ENCODE measurements at regions not wholly inside any gene's neighbourhood (a gene's known extent, or its start where the extent isn't known, plus 50 kb on each side); places are given as distances from the start of the nearest gene placed in this dataset.

DNA sequence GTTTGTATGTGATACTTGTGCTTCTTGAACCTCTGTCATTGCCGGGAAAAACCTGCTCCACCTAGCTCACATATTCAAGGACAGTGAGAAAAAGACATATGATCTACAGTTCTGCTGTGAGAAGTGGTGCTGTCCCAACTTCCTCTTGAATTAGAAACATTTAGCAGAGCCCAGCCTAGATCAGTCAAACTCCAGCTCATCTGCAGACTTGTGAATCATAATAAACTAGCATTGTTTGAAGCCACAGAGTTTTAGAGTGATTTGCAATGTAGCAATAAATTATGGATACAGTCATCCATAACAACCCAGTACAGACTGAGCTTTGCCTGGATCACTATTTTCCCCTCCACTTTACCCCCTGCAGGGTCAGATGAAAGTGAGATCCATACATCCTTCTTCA is 497.8 kb downstream of the PLA2G4A start:
- DNase-seq = no peak

DNA sequence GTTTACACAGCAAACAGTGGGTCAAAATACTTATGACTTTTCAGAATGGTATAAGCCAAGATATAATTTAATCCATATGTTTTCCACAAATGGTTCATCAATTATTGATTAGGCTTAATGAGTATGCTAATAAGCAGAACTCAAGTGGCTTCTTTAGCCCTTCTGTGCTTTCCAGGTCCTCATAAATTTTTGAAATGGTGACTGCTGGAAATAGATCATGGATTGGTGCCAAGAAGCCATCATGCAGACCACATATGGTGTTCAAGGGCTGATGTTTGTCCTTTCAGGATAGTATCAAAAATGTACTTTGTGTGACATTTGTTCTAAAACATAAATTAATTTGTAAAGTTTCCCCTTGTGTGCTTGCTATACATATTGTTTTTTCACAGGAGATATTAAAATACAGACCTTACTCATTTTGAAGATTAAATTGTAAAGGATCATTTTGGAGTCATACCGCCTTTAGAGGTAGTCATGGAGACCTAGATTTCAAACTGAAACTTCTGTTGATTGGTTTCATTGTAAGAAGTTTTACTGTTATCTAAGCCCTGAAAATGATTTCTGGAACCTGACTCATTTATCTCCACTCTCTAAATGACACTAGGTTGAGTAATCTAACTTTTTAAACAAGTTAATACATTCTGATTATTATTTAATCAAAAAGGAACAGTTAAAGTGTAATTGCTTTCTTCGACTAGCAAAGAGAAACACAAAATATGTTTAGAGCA is 507.9 kb downstream of the PLA2G4A start:
- DNase-seq = no peak

DNA sequence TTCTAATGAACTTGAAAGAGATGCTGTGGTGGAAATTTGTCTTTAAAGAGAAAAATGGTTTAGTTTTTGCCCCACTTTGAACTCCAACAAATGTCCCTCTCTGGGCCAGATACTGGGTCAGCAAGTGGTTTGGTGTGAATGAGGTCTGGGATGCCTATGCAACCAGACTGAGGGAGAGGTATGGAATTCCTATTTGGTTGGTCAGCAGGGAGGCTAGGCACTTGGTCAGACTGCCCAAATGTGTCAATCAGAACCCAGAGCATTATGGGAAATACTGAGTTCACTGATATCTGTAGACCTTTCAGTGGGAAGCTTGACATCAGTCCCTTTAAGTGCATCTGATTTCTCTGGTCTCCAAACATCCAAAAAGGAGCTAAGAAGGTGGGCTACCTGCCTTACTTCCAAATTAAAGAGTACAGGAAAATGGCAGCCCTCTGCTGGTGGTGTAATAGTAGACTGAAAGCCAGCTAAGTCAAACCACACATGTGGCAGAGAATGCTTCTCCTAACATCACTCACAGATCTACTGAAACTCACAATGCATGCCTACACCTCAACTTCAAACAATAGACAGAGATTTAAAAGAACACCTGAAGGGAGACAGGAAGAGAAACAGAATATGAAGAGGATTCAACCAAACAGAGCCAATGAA is 510.1 kb downstream of the PLA2G4A start:
- DNase-seq = no peak

DNA sequence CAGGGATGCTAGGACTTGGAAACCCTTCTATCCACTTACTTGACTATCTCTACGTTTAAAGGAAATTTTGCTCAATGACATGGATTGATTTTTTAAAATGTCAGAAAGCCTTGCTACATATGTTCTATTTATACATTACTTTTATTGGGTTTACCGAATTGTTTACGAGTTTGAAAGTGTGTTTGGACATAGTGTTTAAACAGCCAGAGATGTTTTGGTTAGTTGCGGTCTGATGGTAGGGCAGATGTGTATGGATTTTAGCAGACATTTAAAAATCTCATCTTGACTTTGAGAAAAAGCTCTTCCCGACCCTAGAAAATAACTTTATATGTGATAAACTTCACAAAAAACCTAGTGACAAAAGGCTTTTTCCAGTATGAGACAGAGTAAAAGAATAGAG is 513.7 kb downstream of the PLA2G4A start:
- no peak for DNase-seq

DNA sequence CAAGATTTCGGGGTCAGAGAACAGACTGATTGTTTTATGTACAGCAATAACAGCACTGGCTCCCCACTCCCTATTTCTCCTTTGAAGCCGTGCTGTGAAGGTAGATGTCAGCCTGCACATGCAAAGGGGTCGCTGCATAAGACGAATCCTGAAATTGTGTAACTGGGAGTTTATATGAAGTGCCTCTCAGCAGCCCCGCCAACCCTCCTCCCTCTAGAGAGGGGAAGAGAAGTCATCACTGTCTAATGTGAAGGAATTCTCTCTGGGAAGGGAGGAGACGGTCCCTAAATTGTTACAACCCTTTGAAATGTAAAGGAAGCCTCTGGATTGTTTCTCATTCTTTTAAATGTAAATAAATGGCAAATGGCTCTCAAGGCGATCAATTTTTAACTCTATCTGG is 545.3 kb downstream of the PLA2G4A start:
- DNase-seq = no peak

DNA sequence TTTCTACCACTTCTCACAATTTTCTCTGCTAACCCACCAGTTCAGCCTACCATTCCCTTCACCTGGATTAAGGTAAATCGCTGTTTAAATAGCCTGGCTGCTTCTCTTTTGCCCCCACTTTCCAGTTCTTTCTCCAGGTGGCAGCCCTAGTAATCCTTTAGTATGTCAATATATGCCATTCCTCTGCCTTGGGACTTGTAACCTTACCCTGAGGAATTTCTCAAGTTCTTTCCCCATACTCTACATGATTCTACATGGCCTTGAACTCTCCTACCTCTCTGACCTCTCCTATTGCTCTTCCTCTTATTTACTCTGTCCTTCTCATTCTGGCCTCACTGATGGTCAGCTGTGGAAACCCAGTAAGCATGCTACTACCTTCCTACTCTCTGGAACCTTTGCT is 546.0 kb downstream of the PLA2G4A start:
- DNase-seq = no peak

DNA sequence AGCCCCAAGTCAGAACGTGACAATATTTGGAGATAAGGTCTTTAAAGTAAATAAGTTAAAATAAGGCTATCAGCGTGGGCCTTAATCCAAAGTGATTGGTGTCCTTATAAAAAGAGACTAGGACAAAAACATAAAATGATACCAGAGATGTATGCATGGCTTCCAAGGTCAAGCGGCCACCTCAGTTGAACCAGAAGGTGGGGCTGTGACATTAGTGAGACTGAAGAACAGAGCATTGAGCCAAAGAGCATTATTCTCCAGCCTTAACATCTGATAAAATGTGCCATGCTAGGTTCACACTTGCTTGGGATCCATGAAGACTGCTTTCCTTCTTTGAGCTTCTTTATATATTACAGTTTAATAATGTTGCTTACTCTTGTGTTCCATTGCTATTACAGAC is 554.6 kb downstream of the PLA2G4A start:
- peak; percentile 5 for DNase-seq

DNA sequence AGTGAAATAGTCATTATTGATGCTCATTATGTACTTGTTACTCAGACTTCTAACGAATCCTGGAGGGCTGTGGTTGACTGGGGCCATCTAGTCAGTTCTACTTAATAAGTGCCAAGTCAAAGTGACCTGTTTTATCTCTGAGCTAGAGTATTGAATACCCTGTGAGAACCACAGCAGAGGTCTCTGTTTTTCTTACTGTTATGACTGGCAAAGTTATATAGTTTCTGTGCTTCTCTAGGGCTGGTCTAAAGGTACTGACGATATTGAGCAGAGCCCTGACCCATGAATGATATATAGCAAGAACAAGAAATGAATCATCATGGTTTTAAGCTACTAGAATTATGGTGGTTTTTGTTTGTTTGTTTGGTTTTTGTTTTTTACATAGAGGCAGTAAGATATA is 555.8 kb downstream of the PLA2G4A start:
- DNase-seq = no peak

DNA sequence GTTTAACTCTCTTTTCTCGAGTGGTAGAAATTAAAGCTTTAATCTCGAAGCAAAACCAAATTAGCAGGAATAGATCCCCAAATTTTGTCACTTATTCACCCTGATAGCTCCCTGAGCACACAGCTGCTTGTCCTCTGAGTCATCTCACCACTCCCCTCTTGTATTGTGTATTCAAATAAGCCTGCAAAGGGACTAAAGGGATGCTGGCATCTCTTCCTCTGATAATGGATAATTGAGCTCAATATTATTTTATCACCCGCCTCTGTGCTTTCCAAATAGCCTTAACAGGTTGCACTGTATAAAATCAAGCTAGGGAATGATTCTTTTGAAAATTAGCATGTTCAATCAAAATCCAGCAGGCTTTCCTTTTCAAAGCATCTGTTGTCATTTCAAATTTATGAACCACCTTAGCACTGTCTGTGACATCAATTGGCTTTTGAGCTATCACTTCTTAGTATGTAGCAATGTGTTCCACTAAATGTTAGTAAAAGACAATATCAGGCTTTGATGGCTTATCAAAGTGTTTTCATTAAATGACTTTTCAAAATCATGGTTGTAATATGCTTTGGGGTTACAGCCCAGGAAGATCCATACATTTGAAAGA is 561.6 kb downstream of the PLA2G4A start:
- DNase-seq = no peak

DNA sequence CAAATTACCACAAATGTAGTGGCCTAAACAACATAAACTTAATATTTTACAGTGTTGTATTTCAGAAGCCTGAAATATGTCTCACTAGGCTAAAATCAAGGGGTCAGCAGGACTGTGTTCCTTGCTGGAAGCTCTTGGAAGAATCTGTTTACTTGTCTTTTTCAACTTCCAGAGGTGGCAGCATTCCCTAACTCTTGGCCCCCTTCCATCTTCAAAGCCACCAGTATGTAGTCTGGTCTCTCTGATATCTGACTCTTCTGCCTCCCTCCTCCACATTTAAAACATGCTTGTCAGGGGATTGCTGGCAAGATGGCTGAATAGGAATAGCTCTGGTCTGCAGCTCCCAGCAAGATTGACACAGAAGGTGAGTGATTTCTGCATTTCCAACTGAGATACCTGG is 567.5 kb downstream of the PLA2G4A start:
- DNase-seq = no peak

DNA sequence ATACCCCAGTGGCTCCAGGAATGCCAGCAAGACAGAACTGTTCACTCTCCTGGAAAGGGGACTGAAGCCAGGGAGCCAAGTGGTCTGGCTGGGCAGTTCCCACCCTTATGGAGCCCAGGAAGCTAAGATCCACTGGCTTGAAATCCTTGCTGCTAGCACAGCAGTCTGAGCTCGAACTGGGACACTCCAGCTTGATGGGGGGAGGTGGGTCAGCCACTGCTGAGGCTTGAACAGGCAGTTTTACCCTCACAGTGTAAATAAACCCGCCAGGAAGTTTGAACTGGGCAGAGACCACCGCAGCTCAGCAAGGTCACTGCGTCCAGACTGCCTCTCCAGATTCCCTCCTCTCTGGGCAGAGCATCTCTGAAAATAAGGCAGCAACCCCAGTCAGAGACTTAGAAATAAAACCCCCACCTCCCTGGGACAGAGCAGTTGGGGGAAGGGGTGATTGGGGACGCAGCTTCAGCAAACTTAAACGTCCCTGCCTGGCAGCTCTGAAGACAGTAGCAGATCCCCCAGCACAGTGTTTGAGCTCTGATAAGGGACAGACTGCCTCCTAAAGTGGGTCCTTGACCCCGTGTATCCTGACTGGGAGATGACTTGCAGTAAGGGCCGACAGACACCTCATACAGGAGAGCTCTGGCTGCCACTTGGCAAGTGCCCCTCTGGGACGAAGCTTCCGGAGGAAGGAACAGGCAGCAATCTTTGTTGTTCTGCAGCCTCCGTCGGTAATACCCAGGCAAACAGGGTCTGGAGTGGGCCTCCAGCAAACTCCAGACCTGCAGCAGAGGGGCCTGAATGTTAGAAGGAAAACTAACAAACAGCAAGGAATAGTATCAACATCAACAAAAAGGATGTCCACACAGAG is 568.4 kb downstream of the PLA2G4A start:
- DNase-seq = no peak

DNA sequence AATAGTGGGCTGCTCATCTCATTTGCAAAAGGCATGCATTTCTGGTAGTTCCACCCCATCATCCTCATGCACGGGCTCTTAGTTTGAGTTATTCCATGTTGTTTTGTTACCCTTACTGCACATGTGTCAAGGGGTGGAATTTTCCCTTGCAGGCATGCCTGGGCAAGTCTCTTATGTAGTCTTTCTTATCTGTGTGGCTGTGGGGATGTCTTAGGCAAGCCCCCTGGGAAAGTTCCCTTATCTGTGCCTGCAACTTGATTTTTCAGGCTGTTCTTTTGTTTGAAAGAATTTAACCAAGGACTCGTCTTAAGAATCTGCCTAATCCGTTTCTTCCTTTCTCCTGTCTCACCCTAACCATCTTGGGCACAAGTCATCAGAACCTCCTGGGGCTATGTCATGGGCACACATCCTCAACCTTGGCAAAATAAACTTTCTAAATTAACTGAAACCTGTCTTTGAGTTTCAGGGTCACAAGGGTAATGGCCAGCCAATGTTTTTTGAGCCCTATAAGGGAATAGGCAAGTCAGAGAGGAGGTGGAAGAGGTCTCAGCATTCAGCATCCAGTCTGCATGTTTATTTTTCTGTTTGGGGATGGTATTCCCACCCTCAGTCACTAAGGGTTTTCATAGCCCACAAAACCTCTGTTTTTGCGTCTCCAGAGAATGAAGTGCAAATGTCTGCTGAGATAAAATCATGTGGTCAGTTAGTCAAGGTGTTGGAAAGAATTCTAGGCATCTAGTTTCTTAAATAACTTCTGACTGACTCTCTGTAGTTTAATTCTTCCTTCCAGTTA is 579.7 kb downstream of the PLA2G4A start:
- peak; percentile 33 for DNase-seq

DNA sequence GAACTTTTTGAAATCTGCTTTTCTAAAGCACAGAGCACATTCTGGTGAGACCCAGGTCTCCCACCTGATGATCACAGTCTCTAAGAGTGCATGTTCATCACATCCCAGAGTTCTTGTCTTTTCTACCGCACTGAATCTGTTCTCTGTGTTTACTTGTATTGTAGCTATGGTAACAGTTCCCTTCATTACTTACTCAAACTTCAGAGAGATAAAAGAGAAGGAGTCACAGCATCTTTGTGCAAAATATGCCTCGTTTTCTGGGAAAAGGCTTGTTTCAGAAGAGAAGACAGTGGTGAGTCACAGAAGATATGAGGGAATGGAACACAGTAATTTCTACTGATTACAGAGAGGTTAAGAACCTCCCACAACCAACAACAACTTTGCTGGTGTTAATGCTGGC is 580.6 kb downstream of the PLA2G4A start:
- peak; percentile 10 for DNase-seq

DNA sequence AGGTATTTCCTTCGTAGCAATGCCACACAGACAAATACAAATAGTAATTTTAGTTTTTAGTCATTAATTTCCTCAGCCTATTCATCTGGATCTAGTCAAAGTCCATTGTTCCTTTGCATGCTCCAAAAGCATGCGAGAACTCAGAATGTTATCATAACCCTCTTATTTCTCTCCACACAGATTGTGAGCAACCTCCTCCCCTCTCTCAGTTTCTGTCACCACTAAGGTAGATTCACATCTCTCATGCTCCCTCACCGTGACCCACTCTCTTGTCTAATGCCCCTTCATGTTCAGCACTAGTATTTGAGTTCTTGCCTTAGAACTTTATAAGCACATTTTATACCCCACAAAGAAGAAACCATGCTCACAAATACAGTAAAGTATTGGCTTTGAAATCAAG is 582.4 kb downstream of the PLA2G4A start:
- no peak for DNase-seq

DNA sequence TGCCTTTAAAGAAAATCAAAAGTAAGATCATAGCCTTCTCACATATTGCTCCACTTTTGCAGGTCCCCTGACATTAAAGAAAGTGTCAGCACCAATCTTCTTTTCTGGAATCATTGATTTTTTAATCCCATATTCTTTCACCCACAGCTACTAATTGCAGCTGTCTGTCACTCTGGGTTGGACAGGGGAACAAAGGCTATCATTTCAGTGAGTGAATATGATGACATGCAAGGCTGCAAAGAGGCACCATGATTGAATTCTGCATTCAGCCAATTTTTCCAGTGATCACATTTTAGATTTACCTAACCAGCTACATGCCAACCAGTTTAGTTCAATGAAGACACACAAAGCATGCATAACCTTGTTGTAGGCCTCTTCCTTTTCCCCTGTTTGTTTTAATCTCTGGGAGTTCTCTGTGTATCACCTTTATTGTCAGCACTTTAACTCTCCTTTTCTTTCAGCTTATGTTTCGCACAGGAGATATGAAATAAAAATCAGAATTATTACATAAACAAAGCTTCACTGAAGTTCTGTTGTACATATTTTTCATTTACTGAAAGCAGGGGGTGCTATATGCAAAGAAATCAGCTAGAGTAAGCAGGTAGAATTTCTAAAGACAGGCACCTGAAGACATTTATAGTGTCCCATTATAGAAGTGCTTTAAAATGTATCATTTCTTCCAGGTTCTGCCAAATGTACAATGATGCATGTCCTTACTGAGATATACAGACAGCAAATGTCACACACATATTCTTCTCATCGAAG is 584.8 kb downstream of the PLA2G4A start:
- no peak for DNase-seq

DNA sequence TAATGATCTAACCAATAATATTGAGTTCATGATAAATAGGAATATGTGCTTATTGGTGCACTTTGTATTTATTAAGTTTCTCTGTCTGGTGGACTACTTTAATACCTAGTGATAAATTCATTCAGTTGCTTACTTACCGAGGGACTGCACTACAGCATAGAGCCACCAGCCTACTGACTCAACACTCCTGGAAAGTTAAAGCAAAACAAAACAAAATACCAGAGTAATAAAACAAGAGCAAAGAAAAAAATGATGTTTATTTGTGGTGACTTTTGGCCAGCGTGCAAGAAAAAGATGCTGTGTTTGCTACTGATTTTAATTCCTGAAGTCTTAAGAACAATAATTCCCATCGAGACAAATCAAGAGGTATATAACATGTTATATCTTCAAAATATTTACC is 586.3 kb downstream of the PLA2G4A start:
- no peak for DNase-seq

DNA sequence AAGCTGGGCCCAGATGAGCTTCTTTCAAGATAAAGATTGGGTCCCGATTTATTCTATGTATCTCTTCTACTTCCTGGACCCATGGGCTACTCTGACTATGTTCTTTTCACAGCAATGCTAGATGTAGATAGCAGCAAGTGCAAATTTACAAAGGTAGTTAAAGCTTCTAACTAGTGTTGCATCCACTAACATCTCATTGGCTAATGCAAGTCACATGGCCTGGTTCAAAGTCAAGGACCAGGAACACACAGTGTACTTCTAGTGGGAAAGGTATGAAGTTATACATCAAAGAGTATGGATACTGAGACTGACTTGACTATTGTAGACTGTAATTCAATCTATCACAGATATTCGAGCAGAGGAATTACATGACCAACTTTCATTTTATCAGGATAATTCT is 588.8 kb downstream of the PLA2G4A start:
- no peak for DNase-seq

DNA sequence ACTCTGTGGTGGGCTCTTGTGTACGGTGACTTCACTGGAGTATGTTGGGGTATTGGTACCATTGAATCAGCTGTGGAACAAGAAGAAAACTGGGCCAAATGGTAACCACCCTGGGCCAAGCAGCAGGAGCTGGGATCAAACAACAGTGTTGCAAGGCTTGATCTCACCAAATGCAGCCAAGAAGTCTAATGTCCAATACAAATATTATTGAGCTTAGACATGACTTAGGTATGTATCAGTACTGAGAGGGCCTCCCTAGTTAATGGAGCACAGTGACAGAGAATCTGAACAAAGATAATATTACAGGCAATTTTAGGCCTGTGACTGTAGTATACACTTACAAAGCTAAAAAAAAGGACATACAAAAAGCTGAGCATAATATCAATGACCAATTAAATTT is 604.8 kb downstream of the PLA2G4A start:
- DNase-seq = no peak

DNA sequence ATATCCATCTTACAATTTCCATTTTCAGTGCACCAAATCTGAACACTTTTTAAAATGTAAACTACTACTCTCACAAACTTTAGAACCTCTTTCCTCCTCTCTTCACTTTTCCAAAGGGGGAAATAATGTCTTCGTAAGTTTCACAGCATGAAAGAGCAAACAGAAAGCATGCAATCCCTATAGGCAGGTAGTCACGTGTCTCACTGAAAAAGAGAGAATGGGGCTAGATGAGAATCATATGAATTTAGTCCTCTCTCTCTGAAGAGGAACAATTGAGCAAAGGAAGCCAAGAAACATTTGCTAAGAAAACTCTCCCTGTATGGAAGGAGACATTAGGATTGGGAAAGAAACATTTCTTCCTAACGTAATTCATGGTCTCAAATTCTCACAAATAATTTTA is 613.9 kb downstream of the PLA2G4A start:
- DNase-seq = no peak

DNA sequence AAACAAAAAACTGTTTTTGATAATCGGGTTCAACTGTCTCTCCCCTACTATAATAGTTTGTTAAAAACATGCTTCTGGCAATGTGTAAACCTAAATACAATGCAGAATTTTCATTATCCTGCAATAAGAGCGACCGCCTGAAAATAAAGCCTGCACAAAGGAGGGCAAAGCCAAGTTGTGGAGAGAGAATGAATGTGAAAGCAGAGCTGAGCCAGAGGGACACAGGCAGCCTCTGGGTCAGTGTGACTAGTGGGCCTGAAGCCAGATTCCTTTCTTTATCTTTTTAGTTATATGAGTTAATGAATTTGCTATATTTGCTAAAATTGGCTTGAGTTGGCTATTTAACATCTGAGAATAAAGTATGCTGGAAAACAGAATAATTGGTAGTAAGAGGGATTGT is 615.2 kb downstream of the PLA2G4A start:
- DNase-seq = no peak

DNA sequence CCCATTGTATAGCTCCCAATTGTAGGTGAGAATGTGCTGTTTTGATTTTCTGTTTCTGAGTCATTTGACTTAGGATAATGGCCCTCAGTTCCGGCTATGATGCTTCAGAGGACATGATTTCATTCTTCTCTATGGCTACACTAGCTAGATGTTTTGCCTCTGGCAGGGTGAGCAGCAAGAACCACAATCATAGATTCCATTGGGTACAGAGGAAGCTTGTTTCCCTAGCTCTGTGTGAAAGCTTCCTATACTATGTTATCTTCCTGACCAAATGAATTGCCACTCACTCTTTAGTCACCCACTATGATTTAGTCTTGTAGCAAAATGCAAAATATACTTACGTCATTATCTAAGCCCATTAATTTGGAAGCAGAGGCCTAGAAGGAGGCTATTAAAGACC is 616.3 kb downstream of the PLA2G4A start:
- no peak for DNase-seq

DNA sequence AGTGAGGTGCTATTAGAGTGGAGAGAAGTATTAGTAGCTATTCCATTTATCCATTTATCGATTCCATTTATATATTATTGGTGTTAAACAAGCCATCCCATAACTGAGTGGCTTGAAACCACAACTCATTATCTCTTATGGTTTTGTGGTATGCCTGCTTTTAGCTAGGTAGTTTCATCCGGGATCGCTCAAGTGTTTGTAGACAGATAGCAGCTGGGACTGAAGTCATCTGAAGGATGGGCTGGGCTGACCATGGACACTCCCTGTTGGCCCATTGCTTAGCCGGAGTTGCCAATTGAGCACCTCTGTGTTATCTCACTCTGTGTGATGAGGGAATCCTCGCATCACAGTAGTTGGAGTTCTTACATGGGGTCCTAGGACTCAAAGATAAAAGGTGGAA is 622.5 kb downstream of the PLA2G4A start:
- no peak for DNase-seq

Data from hematopoietic multipotent progenitor cell treated with erythropoietin and hydrocortisone succinate and interleukin-3 and kit ligand, for 6 days (in vitro differentiated cells).